Activated T-helper 17 cell treated with anti-CD3 and anti-CD28 coated beads, Interleukin-2, amount 50 U/mL, for 72 hours (primary cell): ENCODE measurements at regions not wholly inside any gene's neighbourhood (a gene's known extent, or its start where the extent isn't known, plus 50 kb on each side); places are given as distances from the start of the nearest gene placed in this dataset.
A peak's percentile ranks its signal among the peaks of the same experiment; 100 is the strongest.

Experiments
- ATAC-seq: fragments of 150-1000 bp; cut with Tn5 transposase; replicated peaks from 2 replicates; pipeline ENCODE4 v1.10.0; 2021; ENCODE audit warnings: mild to moderate bottlenecking, moderate library complexity
- H3K27ac Mint-ChIP-seq: one replicate; pipeline ENCODE4 v1.8.0; 2022; ENCODE audit warnings: mixed read lengths
- H3K27me3 Mint-ChIP-seq: one replicate; pipeline ENCODE4 v1.8.0; 2022; ENCODE audit warnings: mixed read lengths
- H3K36me3 Mint-ChIP-seq: one replicate; pipeline ENCODE4 v1.8.0; 2022; ENCODE audit warnings: low read depth, mild to moderate bottlenecking, mixed read lengths
- H3K4me1 Mint-ChIP-seq: one replicate; pipeline ENCODE4 v1.8.0; 2022; ENCODE audit warnings: mixed read lengths
- H3K4me3 Mint-ChIP-seq: one replicate; pipeline ENCODE4 v1.8.0; 2022; ENCODE audit warnings: mild to moderate bottlenecking, mixed read lengths
- H3K9me3 Mint-ChIP-seq: one replicate; pipeline ENCODE4 v1.8.0; 2022; ENCODE audit warnings: mixed read lengths

GRCh38 chr3:5411786-5412185 is 224.3 kb downstream of the EDEM1 start:
- H3K27ac Mint-ChIP-seq = no peak overlapping the region
- no peaks in the 10 kb centered on the region for H3K4me1 Mint-ChIP-seq
- no peak overlapping the region for H3K4me3 Mint-ChIP-seq
- H3K27me3 Mint-ChIP-seq = peaks cover 21% of the 10 kb centered on the region
- no peak for ATAC-seq
- H3K9me3 Mint-ChIP-seq = peaks cover 8% of the 10 kb centered on the region
- H3K36me3 Mint-ChIP-seq = no peaks in the 10 kb centered on the region

- Mint-ChIP-seq H3K36me3 (no peaks in the 10 kb centered on the region), H3K27me3 (no peaks in the 10 kb centered on the region), H3K4me1 (no peaks in the 10 kb centered on the region), H3K9me3 (no peaks in the 10 kb centered on the region), H3K27ac (no peak overlapping the region), H3K4me3 (no peak overlapping the region)
- no peak for ATAC-seq
Observed at GRCh38 chr3:5423076-5423475, 235.6 kb downstream of the EDEM1 start.

- Mint-ChIP-seq H3K9me3 (no peaks in the 10 kb centered on the region), H3K4me3 (no peak overlapping the region), H3K27ac (no peak overlapping the region), H3K36me3 (no peaks in the 10 kb centered on the region), H3K4me1 (no peaks in the 10 kb centered on the region), H3K27me3 (no peaks in the 10 kb centered on the region)
- ATAC-seq = no peak
Observed at GRCh38 chr3:5423523-5423922, 236.0 kb downstream of the EDEM1 start.

- H3K9me3 Mint-ChIP-seq = no peaks in the 10 kb centered on the region
- no peaks in the 10 kb centered on the region for H3K36me3 Mint-ChIP-seq
- H3K4me3 Mint-ChIP-seq = no peak overlapping the region
- H3K27me3 Mint-ChIP-seq = no peaks in the 10 kb centered on the region
- H3K27ac Mint-ChIP-seq = no peak overlapping the region
- ATAC-seq = no peak
- H3K4me1 Mint-ChIP-seq = no peaks in the 10 kb centered on the region
Observed at GRCh38 chr3:5425371-5425770, 237.9 kb downstream of the EDEM1 start.

- ATAC-seq = peak; percentile 83
- no peak overlapping the region for H3K27ac Mint-ChIP-seq
- H3K4me3 Mint-ChIP-seq = no peak overlapping the region
- H3K36me3 Mint-ChIP-seq = no peaks in the 10 kb centered on the region
- no peaks in the 10 kb centered on the region for H3K4me1 Mint-ChIP-seq
- H3K9me3 Mint-ChIP-seq = no peaks in the 10 kb centered on the region
- no peaks in the 10 kb centered on the region for H3K27me3 Mint-ChIP-seq
Observed at GRCh38 chr3:5426094-5426883, 238.8 kb downstream of the EDEM1 start.

- Mint-ChIP-seq H3K27ac (no peak overlapping the region), H3K4me3 (no peak overlapping the region), H3K9me3 (no peaks in the 10 kb centered on the region), H3K27me3 (no peaks in the 10 kb centered on the region), H3K4me1 (no peaks in the 10 kb centered on the region), H3K36me3 (no peaks in the 10 kb centered on the region)
- ATAC-seq = no peak
Observed at GRCh38 chr3:5427021-5427420, 239.5 kb downstream of the EDEM1 start.

GRCh38 chr3:5427938-5428337 is 240.4 kb downstream of the EDEM1 start:
- Mint-ChIP-seq H3K27me3 (no peaks in the 10 kb centered on the region), H3K36me3 (no peaks in the 10 kb centered on the region), H3K27ac (no peak overlapping the region), H3K9me3 (no peaks in the 10 kb centered on the region), H3K4me1 (no peaks in the 10 kb centered on the region), H3K4me3 (no peak overlapping the region)
- no peak for ATAC-seq

DNA sequence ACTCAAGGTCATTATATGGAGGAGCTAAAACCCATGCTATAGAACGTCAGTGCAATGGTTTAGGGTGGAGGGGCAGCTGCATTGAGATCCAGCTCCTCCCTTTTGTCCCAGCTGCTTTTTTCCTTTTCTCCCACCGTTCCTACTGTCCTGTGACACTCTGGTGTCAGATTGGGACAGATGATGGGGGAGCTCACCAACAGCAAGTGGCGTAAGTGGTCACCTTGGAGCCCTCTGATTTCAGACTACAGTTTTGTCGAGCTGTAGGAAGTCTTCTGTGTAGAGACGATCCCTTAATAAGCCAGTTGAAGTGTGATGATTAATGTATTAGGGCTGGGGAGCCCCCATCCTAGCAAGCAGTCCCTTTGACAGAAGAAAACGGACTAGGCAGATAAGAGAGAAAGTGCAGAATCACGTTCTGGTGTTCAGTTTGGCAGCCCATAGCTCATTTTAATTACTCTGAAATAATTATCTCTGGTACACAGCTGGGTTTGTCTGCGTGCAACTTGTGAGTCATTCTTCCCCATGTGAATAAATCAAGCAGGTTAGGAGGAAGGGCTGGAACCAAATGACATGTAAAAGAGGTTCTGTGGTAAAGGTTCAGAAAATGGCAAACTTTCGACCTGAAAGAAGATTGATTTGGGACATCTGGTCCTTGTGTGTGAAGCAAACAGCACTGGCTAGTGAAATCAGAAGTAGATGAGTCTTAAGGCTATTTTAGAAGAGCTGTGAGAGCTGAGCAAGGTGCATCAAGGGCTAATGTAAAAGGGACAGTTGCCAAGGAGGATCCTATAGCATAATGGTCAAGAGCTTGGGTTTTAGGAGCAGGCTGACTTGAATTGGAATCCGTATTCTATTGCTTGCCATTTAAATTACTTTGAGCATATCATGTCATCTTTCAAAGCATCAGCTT is 241.4 kb downstream of the EDEM1 start:
- ATAC-seq = peak; percentile 70
- peak overlapping the region; percentile 12 for H3K27ac Mint-ChIP-seq
- no peaks in the 10 kb centered on the region for H3K36me3 Mint-ChIP-seq
- H3K27me3 Mint-ChIP-seq = peaks cover 4% of the 10 kb centered on the region
- no peaks in the 10 kb centered on the region for H3K4me1 Mint-ChIP-seq
- no peaks in the 10 kb centered on the region for H3K9me3 Mint-ChIP-seq
- H3K4me3 Mint-ChIP-seq = no peak overlapping the region

- Mint-ChIP-seq H3K36me3 (no peaks in the 10 kb centered on the region), H3K27ac (no peak overlapping the region), H3K4me3 (no peak overlapping the region), H3K27me3 (peaks cover 4% of the 10 kb centered on the region), H3K4me1 (no peaks in the 10 kb centered on the region), H3K9me3 (no peaks in the 10 kb centered on the region)
- ATAC-seq = no peak
Observed at GRCh38 chr3:5429517-5429890, 242.0 kb downstream of the EDEM1 start.

DNA sequence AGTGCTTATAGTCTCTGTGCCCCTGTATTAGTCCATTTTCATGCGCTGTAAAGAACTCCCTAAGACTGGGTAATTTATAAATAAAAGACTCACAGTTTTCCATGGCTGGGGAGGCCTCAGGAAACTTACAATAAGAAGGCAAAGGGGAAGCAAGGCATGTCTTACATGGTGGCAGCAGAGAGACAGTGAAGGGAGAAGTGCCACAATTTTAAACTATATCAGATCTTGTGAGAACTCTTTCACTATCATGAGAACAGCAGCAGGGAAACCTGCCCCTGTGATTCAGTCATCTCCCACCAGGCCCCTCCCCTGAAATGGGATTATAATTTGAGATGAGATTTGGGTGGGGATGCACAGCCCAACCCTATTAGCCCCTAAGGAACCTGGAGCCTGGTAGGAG is 243.2 kb downstream of the EDEM1 start:
- H3K27me3 Mint-ChIP-seq = peaks cover 4% of the 10 kb centered on the region
- no peak overlapping the region for H3K27ac Mint-ChIP-seq

DNA sequence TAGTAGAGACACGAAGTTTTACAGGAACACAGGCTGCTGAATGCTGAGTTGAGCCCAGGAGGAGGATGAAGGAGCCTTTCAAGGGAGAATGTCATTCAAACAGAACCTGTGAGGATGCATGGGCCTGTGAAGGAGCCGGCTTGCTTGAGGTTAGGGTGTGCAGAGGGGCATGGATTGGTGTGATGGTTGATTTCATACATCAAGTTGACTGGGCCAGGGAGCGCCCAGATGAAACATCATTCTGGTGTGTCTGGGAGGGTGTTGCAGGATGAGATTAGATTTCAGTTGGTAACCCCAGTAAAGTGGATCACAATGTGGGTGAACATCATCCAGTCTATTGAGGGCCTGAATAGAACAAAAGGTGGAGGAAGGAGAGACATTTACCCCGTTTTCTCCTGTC is 243.6 kb downstream of the EDEM1 start:
- peaks cover 4% of the 10 kb centered on the region for H3K27me3 Mint-ChIP-seq
- no peaks in the 10 kb centered on the region for H3K36me3 Mint-ChIP-seq
- ATAC-seq = no peak
- H3K9me3 Mint-ChIP-seq = no peaks in the 10 kb centered on the region
- no peak overlapping the region for H3K27ac Mint-ChIP-seq
- no peaks in the 10 kb centered on the region for H3K4me1 Mint-ChIP-seq
- no peak overlapping the region for H3K4me3 Mint-ChIP-seq

More for the DNA sequence above, 243.2 kb downstream of the EDEM1 start:
- Mint-ChIP-seq H3K36me3 (no peaks in the 10 kb centered on the region), H3K4me3 (no peak overlapping the region), H3K4me1 (no peaks in the 10 kb centered on the region), H3K9me3 (no peaks in the 10 kb centered on the region)
- no peak for ATAC-seq

GRCh38 chr3:5431811-5432378 is 244.4 kb downstream of the EDEM1 start:
- peaks cover 4% of the 10 kb centered on the region for H3K27me3 Mint-ChIP-seq
- no peak overlapping the region for H3K4me3 Mint-ChIP-seq
- peak; percentile 29 for ATAC-seq
- H3K9me3 Mint-ChIP-seq = no peaks in the 10 kb centered on the region
- no peaks in the 10 kb centered on the region for H3K4me1 Mint-ChIP-seq
- H3K27ac Mint-ChIP-seq = no peak overlapping the region
- H3K36me3 Mint-ChIP-seq = no peaks in the 10 kb centered on the region

GRCh38 chr3:5437296-5437782 is 249.8 kb downstream of the EDEM1 start:
- Mint-ChIP-seq H3K27me3 (peaks cover 15% of the 10 kb centered on the region), H3K27ac (no peak overlapping the region), H3K4me1 (no peaks in the 10 kb centered on the region), H3K4me3 (no peak overlapping the region), H3K36me3 (no peaks in the 10 kb centered on the region), H3K9me3 (no peaks in the 10 kb centered on the region)
- no peak for ATAC-seq

DNA sequence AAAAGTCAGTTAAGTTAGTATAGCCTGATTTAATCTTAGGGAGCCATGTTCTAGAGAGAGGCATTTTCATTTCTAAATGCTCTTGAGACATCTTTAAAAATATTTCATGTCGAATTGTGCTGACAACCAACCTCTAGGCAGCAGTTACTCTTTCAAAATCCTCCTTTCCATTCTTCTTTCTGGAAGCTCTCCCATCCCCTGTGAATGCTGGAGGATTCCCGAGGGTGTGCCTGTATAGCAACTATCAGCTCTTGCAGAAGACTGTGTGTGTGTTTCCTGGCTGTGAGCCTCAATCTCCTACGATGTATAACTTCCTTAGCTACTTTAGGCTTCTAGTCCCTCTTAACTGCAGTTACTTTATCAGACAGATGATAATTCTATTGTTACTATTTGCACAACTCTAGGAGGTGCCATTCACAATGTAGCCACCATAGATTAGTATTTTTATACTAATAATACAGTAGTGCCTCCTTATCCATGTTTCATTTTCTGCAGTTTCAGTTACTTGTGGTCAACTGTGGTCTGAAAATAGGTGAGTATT is 250.3 kb downstream of the EDEM1 start:
- ATAC-seq = no peak
- no peak overlapping the region for H3K27ac Mint-ChIP-seq
- no peaks in the 10 kb centered on the region for H3K36me3 Mint-ChIP-seq
- no peak overlapping the region for H3K4me3 Mint-ChIP-seq
- H3K27me3 Mint-ChIP-seq = peaks cover 15% of the 10 kb centered on the region
- H3K4me1 Mint-ChIP-seq = no peaks in the 10 kb centered on the region
- H3K9me3 Mint-ChIP-seq = no peaks in the 10 kb centered on the region
